ENCODE measurements at regions not wholly inside any gene's neighbourhood (a gene's known extent, or its start where the extent isn't known, plus 50 kb on each side); places are given as distances from the start of the nearest gene placed in this dataset.

DNA sequence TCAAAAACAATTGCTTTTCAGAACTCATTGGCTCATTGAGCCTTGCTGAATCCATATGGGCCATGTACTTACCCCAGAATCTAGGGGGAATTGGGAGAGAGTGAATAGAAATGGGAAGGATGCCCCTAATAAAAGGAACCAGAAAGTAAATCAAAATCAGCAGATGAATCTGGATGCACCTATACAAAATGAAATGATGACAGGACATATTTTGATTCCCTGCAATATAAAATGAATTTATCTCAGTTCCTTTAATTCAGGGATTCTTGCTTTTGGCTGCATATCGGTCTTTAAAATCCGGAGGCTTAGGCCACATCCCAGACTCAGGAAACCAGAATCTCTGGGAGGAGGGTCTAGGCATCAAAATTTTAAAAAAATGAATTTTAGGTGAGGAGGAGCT is 107.7 kb upstream of the NEO1 start:
- TF ChIP-seq, protein P1, sequence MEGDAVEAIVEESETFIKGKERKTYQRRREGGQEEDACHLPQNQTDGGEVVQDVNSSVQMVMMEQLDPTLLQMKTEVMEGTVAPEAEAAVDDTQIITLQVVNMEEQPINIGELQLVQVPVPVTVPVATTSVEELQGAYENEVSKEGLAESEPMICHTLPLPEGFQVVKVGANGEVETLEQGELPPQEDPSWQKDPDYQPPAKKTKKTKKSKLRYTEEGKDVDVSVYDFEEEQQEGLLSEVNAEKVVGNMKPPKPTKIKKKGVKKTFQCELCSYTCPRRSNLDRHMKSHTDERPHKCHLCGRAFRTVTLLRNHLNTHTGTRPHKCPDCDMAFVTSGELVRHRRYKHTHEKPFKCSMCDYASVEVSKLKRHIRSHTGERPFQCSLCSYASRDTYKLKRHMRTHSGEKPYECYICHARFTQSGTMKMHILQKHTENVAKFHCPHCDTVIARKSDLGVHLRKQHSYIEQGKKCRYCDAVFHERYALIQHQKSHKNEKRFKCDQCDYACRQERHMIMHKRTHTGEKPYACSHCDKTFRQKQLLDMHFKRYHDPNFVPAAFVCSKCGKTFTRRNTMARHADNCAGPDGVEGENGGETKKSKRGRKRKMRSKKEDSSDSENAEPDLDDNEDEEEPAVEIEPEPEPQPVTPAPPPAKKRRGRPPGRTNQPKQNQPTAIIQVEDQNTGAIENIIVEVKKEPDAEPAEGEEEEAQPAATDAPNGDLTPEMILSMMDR (conservative IDR thresholded peaks at IDR 0.05), result no peak
- TF ChIP-seq EZH2 (IDR thresholded peaks at IDR 0.05; ENCODE audit: low read depth), result no peak
